Activated T-cell treated with anti-CD3 and anti-CD28 coated beads for 4 hours (primary cell): ENCODE measurements at regions not wholly inside any gene's neighbourhood (a gene's known extent, or its start where the extent isn't known, plus 50 kb on each side); places are given as distances from the start of the nearest gene placed in this dataset.
"Not testable (repeated sequence)": the region's sequence is repeated elsewhere in the genome, so short reads cannot be mapped to it uniquely, and the experiment has no call there.

Source experiments
- DNase-seq: peaks from one replicate; pipeline ENCODE4 v3.0.0-alpha.2; 2020

DNA sequence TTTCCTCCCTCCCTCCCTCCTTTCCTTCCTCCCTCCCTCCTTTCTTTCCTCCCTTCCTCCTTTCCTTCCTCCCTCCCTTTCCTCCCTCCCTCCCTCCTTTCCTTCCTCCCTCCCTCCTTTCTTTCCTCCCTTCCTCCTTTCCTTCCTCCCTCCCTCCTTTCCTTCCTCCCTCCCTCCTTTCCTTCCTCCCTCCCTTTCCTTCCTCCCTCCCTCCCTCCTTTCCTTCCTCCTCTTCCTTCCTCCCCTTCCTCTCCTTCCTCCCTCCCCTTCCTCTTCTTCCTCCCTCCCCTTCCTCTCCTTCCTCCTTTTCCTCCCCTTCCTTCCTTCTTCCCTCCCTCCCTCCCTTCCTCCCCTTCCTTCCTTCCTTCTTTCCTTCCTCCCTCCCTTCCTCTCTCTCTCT, 748.5 kb downstream of the EPHA4 start:
- not testable (repeated sequence) for DNase-seq

DNA sequence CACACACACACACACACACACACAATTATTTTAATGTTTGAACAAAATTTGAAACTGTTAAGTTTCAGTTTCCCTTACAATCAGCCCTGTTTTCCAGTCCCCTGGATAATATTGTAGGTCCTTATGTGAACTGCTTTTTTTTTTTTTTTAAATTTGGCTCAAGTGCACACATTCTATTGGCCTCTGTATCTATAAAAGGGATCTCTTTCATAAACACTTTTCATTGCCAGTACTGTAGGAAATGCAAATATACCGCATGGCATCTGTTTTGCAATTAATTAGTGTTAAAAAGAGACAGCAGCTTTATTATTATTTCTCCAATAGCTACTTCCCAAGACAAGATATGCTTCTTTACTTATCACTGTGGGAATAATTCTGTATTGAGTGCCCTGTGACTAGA, 738.7 kb downstream of the EPHA4 start:
- no peak for DNase-seq

DNA sequence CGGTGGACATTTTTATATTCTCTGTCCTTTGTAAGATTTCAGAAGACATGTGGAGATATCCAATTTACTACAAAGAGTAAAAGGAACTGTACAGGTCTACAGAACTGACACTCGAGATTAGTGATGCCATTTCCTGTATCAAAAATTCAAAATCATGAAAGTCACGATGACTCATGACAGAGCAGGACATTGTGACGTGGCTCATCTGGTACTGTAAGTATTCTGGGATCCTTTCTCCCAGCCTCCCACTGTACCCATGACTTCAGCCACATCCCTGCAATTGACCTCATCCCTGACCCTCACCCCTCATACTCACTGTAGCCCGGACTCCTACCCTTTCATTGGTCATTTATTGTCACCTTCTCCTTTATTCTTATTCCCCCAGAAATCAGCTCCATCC, 736.5 kb downstream of the EPHA4 start:
- DNase-seq = no peak

DNA sequence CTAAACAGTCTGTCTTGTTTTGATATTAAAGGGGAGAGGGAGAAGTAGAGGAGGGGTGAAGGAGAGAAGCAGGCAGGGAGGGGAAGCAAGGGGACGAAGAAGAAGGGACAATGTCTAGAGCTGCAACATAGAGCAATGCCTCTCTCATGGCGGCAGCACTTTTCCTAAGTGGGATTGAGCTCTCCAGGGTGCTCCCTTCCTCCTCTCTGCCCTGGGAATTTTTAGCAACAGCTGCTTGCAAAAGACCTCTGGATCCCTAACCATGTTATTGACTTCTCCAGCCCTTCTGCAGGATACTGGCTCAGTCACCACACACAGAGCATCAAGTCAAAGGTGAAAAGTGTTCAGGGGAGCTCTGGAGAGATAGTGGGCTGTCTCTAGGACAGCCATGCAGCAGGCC, 734.9 kb downstream of the EPHA4 start:
- DNase-seq = no peak

DNA sequence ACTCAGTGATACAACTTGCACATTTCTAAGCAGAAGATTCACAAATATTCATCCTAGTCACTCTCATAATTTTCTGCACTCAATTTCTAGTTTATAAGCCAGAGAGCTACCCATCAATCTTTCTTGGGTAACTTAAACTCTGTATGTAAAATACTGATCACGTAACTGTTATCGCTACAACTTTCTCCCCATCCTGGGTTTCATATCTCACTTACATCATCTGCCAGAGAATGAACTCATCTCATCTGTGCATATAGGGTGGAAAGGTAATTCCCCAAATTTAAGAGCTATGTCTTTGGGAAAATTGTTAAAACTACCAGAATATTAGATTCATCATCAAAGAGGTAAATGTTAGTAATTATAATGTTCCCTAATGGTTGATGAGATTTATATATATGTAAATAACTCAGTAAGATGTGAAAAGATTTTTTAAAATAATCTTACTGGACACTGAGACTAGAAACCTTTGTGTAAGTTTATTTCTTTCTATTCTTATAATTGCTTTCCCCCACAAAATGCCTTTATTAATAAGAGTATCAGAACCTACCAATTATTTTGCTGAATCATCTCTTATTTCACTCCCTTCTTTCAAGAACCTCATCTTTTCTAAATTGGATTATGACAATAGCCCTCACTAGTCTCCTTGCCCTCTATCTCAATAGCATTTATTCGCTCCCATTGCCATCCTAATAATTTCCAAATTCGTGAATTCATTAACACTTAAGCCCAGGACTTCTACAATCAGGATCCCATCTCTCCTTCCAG, 729.0 kb downstream of the EPHA4 start:
- no peak for DNase-seq

DNA sequence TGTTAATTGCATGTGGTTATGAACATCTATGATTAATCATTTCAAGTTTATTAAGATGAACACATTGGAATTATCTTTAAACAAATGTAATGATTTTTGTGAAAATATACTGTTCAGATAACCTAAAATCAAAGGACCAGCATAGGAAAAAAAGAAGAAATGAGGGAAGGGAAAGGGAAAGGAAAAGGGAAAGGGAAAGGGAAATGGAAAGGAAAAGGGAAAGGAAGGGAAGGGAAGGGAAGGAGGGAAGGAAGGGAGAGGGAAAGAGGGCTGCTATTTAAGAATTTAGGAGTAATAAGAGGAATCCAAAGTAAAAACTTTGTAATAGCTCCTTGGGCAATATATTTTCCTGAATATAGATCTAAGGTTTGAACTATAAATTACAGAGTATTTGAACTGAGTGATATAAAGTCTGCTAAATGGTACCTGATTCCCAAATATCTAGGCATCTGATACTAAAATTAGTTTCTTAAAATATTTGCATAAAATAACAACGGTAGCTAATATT, 726.3 kb downstream of the EPHA4 start:
- DNase-seq = no peak

DNA sequence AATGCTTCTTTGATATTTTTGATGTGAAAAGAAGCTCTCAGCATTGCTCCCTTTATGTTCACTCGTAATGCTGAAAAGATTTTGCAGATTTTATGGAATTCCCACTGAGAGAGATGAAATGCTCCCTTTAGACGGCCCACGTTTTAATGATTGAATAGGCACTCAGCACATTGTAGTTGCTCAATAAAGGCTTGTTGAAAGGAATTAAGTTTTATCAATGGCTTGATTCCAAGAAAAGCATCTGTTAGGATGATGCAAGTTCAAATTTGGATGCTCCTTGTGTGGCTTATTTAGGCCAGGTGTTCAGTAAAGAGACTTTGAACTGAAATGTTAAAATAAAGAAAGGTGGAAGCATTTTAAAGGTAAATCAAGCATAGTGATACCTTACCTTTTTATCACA, 725.1 kb downstream of the EPHA4 start:
- DNase-seq = no peak

DNA sequence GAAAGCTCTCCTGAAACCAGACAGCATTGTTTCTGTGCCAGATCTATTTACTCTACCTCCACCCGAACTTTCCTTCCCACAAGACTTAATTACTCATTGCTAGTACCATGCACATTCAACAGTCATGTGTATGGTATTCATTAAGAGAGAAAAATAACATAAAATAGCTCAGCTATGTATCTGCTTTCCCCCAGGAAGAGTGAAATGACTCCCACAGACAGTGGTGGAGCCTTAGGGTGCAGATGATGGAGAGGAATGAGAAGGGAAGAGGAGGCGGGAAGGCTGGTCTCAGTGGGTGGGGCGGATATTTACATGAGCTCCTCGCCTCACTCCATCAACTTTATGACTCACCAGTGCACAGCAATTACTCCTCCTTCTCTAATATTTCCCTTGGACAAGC, 724.5 kb downstream of the EPHA4 start:
- DNase-seq = no peak

DNA sequence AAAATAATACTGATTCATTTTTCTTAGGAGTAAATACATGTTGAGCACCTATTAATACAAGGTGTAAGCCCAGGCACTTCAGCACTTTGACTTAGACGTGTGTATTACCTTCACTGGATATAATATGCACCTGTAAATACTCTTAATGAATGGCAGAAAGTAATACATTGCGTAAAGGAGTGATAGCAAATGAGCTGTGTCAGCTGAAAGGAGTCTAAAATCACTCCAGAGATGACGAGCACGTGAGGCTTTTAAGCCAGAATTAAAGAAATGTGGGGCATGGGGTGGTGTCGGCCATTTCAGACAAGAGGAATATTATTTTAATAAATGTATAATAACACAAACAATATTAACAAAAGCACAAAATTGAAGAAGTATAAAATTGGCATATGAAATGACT, 722.7 kb downstream of the EPHA4 start:
- DNase-seq = no peak

DNA sequence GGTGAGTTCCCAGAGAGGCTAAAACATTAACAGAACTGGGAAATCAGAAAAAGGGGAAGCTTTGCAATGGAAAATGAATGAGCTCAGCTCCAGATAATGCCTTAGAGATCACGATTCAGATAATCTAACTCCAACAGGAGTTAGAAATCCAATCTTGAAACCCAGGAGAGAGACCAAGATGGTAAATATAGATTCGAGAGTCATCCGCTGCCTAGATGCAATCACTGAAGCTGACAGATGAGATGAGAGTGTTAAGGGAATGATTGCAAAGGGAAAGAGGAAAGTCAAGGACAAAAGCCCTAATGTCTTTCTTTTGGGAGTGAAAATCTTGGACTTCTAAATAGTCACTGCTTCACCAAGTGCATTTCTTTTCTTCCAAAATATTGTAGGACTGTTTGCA, 722.0 kb downstream of the EPHA4 start:
- no peak for DNase-seq

DNA sequence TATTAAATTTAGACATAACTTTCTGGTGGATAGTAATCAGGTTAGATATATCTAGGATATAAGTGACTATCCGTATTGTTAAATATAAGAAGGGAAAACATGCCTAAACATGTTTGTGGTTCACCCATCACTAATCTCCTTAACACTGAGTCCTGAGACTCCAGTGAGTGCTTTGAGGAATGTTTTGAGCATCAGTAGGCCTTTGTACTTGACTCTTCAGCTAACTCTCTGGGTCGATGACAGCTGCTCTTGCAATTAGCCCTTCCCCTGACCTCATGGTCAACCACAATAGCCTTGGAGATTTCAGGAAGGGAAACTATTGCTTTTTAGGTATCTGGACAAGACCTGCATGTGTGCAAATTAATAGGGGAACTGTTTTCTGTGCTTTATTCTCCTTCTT, 716.8 kb downstream of the EPHA4 start:
- DNase-seq = no peak

DNA sequence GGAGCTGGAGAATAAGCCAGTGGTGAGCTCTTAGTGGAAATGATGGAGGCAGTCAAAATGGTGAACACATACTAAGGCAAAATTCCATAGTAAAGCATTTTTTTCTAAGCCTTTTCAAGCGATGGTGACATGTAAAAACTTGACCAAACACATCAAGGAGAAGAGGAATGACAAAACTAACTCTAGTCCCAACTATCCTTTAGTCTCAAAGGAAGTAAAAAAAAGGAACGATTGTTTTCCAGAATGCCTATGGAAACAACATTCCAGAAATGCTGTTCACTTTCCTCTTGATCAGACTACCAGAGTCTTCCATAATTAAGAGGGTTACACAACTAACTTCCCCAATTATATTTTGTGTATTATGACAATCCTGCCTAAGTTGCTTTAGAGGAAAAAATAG, 715.6 kb downstream of the EPHA4 start:
- no peak for DNase-seq

DNA sequence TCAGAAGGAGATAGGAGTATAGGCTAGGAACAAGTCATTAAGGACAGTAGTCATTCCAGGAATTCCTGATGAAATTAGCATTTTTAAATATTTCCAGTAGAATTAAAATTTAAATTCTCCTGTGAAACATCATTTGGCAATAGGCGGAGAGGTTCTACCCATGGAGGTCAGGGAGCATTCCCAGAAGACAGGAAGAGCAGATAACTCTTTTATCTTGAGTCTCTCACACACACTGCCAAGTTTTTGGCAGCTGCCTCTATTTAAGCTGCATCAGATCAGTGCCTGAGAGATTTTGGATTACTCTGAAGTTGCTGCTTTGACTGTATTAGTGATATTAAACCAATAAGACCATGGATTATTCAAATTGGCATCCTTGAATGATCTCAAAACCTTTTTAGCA, 714.7 kb downstream of the EPHA4 start:
- no peak for DNase-seq

DNA sequence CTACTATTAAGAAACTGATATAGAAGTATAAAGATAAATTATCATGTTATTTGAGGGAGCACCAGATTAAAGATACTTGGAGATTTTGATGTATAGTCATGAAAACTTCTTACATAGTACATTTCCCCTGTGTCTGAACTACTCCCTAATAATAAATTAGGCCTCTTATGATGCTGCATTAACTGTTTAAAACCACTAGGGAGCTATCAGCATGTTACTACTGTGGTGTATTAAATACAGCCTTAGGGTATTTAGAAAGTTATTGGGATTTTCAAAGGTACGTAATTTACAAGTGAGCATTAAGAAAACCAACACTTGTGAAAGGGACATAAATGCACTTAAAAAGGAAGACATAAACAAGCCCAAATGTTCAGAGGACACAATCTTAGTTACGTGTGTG, 714.0 kb downstream of the EPHA4 start:
- DNase-seq = no peak

DNA sequence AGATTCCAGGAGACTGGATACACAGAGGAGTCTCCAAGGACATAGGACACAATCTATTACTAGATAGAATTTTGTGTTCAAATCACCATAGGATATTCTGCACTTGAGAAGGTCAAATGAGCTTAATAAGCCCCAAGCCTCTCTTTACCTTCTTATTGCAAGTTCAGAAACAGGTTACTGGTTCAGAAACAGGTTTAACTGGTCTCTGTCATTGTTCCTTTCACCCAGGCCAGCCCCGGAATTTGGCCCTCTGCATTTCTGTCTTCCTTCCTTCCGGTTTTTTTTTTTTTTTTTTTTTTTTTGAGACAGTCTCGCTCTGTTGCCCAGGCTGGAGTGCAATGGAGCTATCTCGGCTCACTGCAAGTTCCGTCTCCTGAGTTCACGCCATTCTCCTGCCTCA, 700.2 kb downstream of the EPHA4 start:
- no peak for DNase-seq

DNA sequence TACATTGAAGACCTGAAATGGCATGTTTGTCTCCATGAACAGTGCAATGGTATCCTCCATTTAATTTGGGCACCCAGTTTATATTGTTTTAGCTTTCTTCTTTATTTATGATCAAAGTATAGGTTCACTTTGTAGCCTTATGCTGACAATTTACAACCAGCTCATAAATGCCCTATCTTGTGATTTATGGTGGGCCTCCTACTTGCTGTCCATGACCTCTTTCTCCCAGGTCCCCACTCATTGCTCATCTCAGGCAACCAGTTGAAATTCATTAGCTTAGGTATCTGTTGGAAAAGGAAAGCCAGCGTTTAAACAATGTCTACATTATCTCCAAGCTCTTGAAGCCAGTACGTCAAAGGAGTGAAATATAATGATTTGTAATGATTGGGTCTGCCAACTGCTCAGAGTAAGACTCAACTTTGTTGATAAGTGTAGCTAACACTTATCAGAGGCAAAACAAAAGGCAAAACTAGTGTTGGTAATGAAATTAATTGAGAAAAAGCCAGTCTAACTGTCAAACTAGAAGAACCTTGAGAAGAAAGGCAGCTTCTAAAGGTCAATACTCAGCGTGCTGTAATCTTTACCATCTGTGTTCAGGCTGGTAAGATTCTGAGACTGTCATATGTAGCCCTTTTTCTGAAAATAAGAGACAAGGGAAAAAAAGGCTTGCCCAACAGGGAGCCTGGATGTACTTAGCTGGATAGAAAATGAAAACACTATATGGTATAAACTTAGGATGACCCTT, 695.9 kb downstream of the EPHA4 start:
- DNase-seq = no peak

DNA sequence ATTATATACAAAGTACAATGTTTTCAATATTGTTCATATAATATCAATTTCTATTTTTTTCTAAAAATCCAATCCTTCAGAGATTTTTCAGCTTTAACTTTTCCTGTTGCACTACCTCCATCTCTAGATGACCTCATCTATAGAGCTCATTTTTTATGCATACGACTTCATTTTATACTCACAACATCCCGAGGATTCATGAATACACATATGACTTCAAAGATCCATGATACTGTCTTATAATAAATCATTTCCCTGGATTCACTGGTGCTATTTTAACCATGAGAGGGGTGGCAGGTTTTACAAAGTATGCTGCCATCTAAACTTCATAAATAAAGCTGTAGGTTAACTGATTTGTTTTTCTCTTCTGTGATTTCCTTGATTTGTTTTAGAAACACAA, 694.6 kb downstream of the EPHA4 start:
- no peak for DNase-seq

DNA sequence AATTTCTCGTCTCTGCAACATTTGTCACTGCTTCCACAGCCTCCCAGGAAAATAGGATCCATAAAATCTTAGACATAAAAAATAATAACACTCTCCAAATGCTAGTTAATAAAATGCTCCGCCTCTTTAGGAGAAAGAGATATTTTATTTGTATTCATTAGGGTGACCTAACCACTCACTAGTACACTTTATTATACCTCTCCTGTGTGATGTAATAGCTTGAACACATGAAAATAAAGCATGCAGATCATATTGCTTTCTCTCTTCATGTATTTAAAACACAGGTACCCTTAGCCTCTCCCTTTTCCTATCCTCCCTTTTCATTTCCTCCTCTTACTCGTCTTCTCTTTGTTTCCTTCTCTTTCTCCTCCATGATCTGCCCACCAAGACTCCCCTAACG, 694.2 kb downstream of the EPHA4 start:
- DNase-seq = no peak

DNA sequence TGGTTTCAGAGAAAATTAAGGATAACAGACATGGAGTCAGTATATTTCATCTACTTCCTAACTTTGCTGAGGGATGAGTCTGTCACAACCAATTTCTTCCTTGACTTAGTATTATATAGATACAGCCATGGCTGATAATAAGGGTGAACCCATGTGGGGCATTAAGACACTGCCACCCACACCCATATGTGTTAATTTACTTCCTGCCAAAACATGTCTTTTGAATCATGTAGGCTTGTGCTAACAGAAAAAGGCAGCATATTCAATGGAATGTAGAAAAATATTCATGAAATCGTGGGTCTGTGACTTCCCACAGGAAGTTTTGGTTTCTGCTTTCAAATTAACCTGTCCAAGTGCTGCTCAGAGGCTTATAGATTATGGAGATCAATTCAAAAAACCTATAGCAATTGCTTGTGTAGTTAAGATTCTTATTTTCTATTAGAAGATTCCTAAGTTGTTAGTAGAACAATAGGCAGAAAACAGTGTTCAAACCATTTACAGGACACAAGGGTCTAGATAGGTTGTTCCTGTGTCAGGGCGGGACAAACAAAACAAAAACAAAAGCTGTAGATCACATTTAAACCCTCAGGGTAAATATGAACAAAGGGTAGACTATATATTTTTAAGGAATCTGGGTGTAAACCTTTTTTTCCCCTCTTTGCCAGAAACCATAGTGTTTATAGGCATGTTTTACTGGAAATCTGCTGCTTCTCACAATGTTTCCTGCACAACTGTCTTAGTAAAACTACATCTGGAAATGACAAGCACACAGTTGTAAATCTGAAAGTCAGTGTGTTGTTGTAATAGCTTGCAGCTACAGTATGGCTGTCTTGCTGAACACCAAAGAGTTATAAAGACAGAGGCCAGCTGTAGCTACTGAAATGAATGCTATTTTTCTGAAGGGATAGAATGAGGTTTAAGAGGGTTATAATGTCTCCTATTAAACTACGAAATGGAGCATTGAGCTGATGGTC, 691.2 kb downstream of the EPHA4 start:
- DNase-seq = no peak

DNA sequence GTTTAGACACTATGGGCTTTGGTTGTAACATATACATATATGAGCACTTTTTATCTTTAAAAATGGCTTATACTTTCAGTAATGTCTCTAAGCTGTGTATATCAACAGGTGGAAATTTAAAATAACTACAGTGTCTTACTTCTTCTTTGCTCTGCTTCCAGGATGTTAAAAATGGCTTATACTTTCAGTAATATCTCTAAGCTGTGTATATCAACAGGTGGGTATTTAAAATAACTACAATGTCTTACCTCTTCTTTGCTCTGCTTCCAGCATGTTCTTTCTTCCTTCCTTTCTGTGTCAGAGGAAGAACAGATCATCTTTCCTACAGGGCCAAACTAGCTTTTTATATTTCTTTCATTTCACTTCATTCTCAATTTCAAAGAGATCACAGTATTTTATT, 689.6 kb downstream of the EPHA4 start:
- DNase-seq = no peak

DNA sequence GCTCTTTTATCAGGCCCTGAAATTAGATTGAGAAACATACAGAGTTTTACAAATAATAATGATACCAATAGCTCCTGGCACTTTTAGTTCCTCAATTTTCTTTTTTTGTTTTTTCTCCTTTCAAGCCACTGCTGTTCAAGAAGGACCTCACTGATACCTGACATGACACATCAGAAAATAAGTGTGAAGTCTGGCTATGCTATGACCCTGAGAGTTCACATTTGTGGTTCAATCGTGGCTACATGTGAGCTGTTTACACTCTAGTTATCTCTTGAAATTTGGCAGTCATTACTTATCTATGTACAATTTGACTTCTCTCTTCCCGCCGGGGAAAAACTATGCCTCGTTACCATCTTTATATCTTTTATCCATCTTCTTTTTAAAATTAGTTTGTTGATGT, 686.5 kb downstream of the EPHA4 start:
- no peak for DNase-seq

DNA sequence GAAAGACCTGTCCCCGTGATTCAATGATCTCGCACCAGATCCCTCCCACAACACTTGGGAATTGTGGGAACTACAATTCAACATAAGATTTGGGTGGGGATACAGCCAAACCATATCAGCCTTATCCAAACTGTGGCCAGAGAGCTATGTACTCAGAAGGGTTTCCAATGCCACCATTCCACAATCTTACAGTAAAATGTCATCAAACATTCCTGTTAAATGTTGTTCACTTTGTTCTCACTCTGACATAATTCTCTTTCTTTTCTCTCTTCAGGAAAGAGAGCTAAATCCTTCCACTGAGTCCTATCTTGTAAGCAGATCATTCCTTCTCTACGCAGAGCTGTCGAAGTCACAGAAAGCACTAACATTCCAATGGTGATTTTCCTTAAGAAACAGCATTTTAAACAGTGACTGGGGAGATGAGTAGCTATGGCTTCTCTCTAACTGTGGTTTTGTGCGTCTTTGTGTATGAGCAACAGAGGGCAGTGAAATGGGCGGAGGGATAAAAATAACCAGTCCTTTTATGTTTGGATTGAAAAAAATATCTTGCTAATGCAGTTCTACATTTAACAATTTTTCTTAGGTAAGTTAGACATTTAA, 684.7 kb downstream of the EPHA4 start:
- no peak for DNase-seq

DNA sequence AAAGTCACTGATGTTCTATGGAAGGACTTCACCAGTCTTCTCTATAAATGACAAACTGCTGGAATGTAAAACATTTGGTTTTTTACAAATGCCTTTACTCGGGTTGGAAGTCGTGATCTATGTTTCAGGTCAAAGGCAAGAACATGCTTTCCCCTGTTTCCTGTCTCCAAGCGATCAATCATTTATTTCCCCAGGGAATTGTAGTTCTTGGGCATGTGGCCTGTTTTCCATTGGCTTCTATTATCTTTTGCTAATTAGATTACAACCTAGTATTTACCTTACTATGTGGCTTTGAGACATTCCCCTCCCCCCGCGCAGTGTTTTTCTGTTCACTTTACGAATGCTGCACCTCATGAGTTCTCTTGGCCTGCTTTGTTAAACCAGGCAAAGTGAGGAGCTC, 684.2 kb downstream of the EPHA4 start:
- no peak for DNase-seq
